ENCODE measurements at regions not wholly inside any gene's neighbourhood (a gene's known extent, or its start where the extent isn't known, plus 50 kb on each side); places are given as distances from the start of the nearest gene placed in this dataset.

DNA sequence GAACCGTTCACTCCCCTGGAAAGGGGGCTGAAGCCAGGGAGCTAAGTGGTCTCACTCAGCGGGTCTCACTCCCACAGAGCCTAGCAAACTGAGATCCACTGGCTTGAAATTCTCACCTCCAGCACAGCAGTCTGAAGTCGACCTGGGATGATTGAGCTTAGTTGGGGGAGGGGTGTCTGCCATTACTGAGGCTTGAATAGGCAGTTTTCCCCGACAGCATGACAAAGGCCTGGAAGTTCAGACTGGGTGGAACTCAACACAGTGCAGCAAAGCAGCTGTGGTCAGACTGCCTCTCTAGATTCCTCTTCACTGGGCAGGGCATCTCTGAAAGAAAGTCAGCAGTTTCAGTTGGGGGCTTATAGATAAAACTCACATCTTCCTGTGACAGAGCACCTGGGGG is 292.5 kb downstream of the NUP35 start:
- CTCF ChIA-PET = no interaction called here

DNA sequence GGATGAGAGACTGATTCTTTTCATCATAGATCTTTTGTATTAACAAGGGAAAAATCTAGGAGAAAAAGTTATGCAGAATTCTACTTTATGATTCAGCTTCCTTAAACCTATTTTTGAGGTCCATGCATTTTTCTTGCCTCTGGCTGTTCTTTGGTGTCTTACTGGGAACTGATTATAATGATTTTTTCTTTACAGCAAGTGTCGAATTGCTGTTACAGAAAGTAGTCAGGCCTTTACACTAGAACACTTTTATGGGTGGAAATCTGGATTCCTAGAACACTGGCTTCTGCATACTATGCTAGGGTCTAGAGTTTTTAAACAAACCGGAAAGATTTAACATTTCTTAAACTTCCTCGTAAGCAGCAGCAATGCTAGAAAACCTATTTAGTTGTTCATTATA is 302.6 kb downstream of the NUP35 start:
- POLR2A ChIA-PET = no interaction called here
- H3K9me2 ChIP-seq = no peaks in the 10 kb centered on the region

More for the DNA sequence above, 292.5 kb downstream of the NUP35 start:
- POLR2A ChIA-PET = no interaction called here
- no peak overlapping the region for H3K9ac ChIP-seq
- 66% methylated on average over 3 of the region's 4 CpGs for WGBS (ENCODE audit: low lambda C conversion rate)
- no peaks in the 10 kb centered on the region for H4K20me1 ChIP-seq (ENCODE audit: insufficient read depth)
- H3K79me2 ChIP-seq (ENCODE audit: insufficient read depth) = no peaks in the 10 kb centered on the region
- no peak overlapping the region for H3K4me2 ChIP-seq
- H3K27me3 ChIP-seq (ENCODE audit: insufficient read depth) = no peaks in the 10 kb centered on the region
- TF ChIP-seq, protein P1, sequence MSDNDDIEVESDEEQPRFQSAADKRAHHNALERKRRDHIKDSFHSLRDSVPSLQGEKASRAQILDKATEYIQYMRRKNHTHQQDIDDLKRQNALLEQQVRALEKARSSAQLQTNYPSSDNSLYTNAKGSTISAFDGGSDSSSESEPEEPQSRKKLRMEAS (IDR thresholded peaks at IDR 0.05; ENCODE audit: low read depth) = no peak
- TF ChIP-seq, protein P2, sequence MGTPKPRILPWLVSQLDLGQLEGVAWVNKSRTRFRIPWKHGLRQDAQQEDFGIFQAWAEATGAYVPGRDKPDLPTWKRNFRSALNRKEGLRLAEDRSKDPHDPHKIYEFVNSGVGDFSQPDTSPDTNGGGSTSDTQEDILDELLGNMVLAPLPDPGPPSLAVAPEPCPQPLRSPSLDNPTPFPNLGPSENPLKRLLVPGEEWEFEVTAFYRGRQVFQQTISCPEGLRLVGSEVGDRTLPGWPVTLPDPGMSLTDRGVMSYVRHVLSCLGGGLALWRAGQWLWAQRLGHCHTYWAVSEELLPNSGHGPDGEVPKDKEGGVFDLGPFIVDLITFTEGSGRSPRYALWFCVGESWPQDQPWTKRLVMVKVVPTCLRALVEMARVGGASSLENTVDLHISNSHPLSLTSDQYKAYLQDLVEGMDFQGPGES (IDR thresholded peaks at IDR 0.05; ENCODE audit: low read depth, low read length) = no peak
- H3F3A ChIP-seq (replicated peaks; ENCODE audit: insufficient read depth) = no peaks in the 10 kb centered on the region
- H3K9me2 ChIP-seq = no peaks in the 10 kb centered on the region
- H3K4me3 ChIP-seq (ENCODE audit: low read depth in 2 of 2, low read length in 1 of 2) = no peak overlapping the region
- DNase-seq = no peak
- no peaks in the 10 kb centered on the region for H3K36me3 ChIP-seq (replicated peaks in 1 of 2; ENCODE audit: control insufficient read depth in 1 of 2, insufficient read depth in 2 of 2, low read length in 1 of 2)
- H3K27ac ChIP-seq (ENCODE audit: low read depth in 2 of 2, low read length in 1 of 2) = no peak overlapping the region
- no peaks in the 10 kb centered on the region for H3K9me3 ChIP-seq
- H2AFZ ChIP-seq (ENCODE audit: low read depth) = no peak overlapping the region
- H3K4me1 ChIP-seq (ENCODE audit: control insufficient read depth in 1 of 2, insufficient read depth in 2 of 2, low read depth in 1 of 2, low read length in 1 of 2) = no peaks in the 10 kb centered on the region

More for the DNA sequence above, 302.6 kb downstream of the NUP35 start:
- H4K20me1 ChIP-seq (ENCODE audit: insufficient read depth) = no peaks in the 10 kb centered on the region
- no peaks in the 10 kb centered on the region for H3K4me1 ChIP-seq (ENCODE audit: control insufficient read depth in 1 of 2, insufficient read depth in 2 of 2, low read depth in 1 of 2, low read length in 1 of 2)
- no peak overlapping the region for H3K4me3 ChIP-seq (ENCODE audit: low read depth in 2 of 2, low read length in 1 of 2)
- DNase-seq = no peak
- H3K27ac ChIP-seq (ENCODE audit: low read depth in 2 of 2, low read length in 1 of 2) = no peak overlapping the region
- H2AFZ ChIP-seq (ENCODE audit: low read depth) = no peak overlapping the region
- no peaks in the 10 kb centered on the region for H3K27me3 ChIP-seq (ENCODE audit: insufficient read depth)
- H3K9me3 ChIP-seq = no peaks in the 10 kb centered on the region
- H3F3A ChIP-seq (replicated peaks; ENCODE audit: insufficient read depth) = no peaks in the 10 kb centered on the region
- H3K36me3 ChIP-seq (replicated peaks in 1 of 2; ENCODE audit: control insufficient read depth in 1 of 2, insufficient read depth in 2 of 2, low read length in 1 of 2) = no peaks in the 10 kb centered on the region
- TF ChIP-seq TAF1 (IDR thresholded peaks at IDR 0.05; ENCODE audit: borderline replicate concordance, low read depth, low read length) (no peak), EP300 (IDR thresholded peaks at IDR 0.05; ENCODE audit: borderline replicate concordance in 1 of 2, low read depth in 1 of 2, low read length in 1 of 2) (no peak), SIN3A (IDR thresholded peaks at IDR 0.05; ENCODE audit: borderline replicate concordance, low read depth, low read length) (no peak), CHD2 (IDR thresholded peaks at IDR 0.05; ENCODE audit: low read length, partially characterized antibody) (no peak), ELF1 (IDR thresholded peaks at IDR 0.05) (no peak), SMC3 (IDR thresholded peaks at IDR 0.05; ENCODE audit: low read depth, low read length) (no peak), GABPA (IDR thresholded peaks at IDR 0.05; ENCODE audit: low read depth) (no peak), EZH2phosphoT487 (IDR thresholded peaks at IDR 0.05; ENCODE audit: borderline replicate concordance, low read depth) (no peak), POLR2AphosphoS5 (IDR thresholded peaks at IDR 0.05; ENCODE audit: low read depth, low read length) (no peak), FOXM1 (IDR thresholded peaks at IDR 0.05; ENCODE audit: low read depth) (no peak), RXRA (IDR thresholded peaks at IDR 0.05; ENCODE audit: borderline replicate concordance, low read depth) (no peak), RFX5 (IDR thresholded peaks at IDR 0.05; ENCODE audit: low read length) (no peak), RAD21 (IDR thresholded peaks at IDR 0.05; ENCODE audit: low read length) (no peak)
- TF ChIP-seq, protein P1 (IDR thresholded peaks at IDR 0.05; ENCODE audit: low read depth) = no peak
- TF ChIP-seq, protein P3, sequence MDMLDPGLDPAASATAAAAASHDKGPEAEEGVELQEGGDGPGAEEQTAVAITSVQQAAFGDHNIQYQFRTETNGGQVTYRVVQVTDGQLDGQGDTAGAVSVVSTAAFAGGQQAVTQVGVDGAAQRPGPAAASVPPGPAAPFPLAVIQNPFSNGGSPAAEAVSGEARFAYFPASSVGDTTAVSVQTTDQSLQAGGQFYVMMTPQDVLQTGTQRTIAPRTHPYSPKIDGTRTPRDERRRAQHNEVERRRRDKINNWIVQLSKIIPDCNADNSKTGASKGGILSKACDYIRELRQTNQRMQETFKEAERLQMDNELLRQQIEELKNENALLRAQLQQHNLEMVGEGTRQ (IDR thresholded peaks at IDR 0.05; ENCODE audit: borderline replicate concordance, low read depth, low read length) = no peak
- TF ChIP-seq, protein P4, sequence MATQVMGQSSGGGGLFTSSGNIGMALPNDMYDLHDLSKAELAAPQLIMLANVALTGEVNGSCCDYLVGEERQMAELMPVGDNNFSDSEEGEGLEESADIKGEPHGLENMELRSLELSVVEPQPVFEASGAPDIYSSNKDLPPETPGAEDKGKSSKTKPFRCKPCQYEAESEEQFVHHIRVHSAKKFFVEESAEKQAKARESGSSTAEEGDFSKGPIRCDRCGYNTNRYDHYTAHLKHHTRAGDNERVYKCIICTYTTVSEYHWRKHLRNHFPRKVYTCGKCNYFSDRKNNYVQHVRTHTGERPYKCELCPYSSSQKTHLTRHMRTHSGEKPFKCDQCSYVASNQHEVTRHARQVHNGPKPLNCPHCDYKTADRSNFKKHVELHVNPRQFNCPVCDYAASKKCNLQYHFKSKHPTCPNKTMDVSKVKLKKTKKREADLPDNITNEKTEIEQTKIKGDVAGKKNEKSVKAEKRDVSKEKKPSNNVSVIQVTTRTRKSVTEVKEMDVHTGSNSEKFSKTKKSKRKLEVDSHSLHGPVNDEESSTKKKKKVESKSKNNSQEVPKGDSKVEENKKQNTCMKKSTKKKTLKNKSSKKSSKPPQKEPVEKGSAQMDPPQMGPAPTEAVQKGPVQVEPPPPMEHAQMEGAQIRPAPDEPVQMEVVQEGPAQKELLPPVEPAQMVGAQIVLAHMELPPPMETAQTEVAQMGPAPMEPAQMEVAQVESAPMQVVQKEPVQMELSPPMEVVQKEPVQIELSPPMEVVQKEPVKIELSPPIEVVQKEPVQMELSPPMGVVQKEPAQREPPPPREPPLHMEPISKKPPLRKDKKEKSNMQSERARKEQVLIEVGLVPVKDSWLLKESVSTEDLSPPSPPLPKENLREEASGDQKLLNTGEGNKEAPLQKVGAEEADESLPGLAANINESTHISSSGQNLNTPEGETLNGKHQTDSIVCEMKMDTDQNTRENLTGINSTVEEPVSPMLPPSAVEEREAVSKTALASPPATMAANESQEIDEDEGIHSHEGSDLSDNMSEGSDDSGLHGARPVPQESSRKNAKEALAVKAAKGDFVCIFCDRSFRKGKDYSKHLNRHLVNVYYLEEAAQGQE (IDR thresholded peaks at IDR 0.05; ENCODE audit: low read depth, low read length) = no peak
- TF ChIP-seq, protein P2 (IDR thresholded peaks at IDR 0.05; ENCODE audit: low read depth, low read length) = no peak
- no peak overlapping the region for H3K4me2 ChIP-seq
- 62% methylated on average over 3 of the region's 3 CpGs for WGBS (ENCODE audit: low lambda C conversion rate)
- CTCF ChIA-PET = no interaction called here
- H3K9ac ChIP-seq = no peak overlapping the region
- no peaks in the 10 kb centered on the region for H3K79me2 ChIP-seq (ENCODE audit: insufficient read depth)

Measured in SK-N-SH (cell line).